NB4 (cell line): ENCODE measurements at regions not wholly inside any gene's neighbourhood (a gene's known extent, or its start where the extent isn't known, plus 50 kb on each side); places are given as distances from the start of the nearest gene placed in this dataset.
"Not testable (repeated sequence)": the region's sequence is repeated elsewhere in the genome, so short reads cannot be mapped to it uniquely, and the experiment has no call there.

Experiments
- DNase-seq: peaks from one replicate; pipeline ENCODE4 v3.0.0; 2010; ENCODE audit warnings: low read depth
- H3K4me3 ChIP-seq: one replicate; pipeline ENCODE4 v1.5.1; 2011; ENCODE audit warnings: mild to moderate bottlenecking, low read depth, low read length, moderate library complexity
- MYC ChIP-seq: IDR thresholded peaks from 2 replicates; pipeline ENCODE4 v1.6.1; 2011; ENCODE audit warnings: low read depth, low read length
- POLR2A ChIP-seq: IDR thresholded peaks from 2 replicates; pipeline ENCODE4 v1.6.1; 2011; ENCODE audit warnings: mild to moderate bottlenecking; ENCODE audit not compliant: insufficient read length; ENCODE audit errors: extremely low read depth
- TF ChIP-seq, protein P1 (sequence below): IDR thresholded peaks from one replicate; pipeline ENCODE4 v1.5.1; 2012; ENCODE audit warnings: low read depth, low read length
- TF ChIP-seq, protein P2 (sequence below): IDR thresholded peaks from 2 replicates; pipeline ENCODE4 v1.6.1; 2011; ENCODE audit warnings: low read depth, low read length

DNA sequence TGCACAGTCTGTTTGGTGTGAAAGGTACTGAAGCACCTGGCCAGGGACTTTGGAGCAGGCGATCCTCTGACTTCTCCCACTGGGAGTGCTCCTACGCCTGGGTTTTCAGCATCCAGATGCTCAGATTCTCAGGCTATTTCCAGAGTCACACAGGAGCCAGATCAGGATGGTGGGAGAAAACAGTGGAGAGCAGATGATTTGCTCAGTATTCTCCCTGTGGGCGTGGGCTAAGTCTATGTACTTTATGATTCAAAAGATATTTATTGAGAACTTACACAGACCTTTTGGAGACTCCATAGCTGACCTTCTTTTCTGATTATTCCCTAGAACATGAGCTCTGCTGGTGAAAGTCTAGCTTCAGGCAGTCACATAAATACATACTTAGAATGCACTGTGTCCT lies 134.6 kb downstream of the TENT5C start:
- no peak for DNase-seq
- TF ChIP-seq, protein P1, sequence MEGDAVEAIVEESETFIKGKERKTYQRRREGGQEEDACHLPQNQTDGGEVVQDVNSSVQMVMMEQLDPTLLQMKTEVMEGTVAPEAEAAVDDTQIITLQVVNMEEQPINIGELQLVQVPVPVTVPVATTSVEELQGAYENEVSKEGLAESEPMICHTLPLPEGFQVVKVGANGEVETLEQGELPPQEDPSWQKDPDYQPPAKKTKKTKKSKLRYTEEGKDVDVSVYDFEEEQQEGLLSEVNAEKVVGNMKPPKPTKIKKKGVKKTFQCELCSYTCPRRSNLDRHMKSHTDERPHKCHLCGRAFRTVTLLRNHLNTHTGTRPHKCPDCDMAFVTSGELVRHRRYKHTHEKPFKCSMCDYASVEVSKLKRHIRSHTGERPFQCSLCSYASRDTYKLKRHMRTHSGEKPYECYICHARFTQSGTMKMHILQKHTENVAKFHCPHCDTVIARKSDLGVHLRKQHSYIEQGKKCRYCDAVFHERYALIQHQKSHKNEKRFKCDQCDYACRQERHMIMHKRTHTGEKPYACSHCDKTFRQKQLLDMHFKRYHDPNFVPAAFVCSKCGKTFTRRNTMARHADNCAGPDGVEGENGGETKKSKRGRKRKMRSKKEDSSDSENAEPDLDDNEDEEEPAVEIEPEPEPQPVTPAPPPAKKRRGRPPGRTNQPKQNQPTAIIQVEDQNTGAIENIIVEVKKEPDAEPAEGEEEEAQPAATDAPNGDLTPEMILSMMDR, result no peak
- TF ChIP-seq MYC, result no peak
- TF ChIP-seq, protein P2, sequence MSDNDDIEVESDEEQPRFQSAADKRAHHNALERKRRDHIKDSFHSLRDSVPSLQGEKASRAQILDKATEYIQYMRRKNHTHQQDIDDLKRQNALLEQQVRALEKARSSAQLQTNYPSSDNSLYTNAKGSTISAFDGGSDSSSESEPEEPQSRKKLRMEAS, result no peak
- no peak for TF ChIP-seq POLR2A
- no peak overlapping the region for H3K4me3 ChIP-seq

DNA sequence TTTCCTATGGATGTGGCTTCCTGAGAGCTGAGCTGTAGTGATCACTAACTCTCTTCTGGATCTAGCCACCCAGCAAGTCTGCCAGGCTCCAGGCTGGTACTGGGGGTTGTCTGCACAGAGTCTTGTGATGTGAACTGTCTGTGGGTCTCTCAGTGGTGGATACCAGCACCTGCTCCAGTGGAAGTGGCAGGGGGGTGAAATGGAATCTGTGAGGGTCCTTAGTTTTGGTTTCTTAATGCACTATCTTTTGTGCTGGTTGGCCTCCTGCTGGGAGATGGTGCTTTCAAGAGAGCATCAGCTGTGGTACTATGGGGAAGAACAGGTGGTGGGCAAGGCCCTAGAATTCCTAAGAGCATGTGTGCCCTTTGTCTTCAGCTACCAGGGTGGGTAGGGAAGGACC lies 140.7 kb downstream of the TENT5C start:
- not testable (repeated sequence) for H3K4me3 ChIP-seq, DNase-seq

DNA sequence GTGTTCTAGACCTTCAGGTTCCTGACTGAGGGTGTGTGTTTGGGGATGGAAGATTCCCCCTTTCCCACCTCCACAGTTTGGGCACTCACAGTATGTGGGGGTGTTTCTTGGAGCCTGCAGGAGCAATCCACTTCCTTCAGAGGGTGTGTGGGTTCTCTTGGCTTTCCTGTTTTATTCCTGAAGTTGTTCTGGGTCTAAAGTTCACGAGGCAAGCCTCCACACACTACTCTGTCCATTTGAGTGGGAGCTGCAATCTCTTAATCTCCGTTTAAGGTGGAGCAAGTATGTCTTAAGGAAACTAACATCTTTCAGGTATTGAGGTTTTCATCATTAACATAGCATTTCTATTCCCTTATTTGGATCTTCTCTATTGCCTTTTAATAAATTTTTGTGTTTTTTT lies 141.8 kb downstream of the TENT5C start:
- DNase-seq, result no peak
- H3K4me3 ChIP-seq, result no peak overlapping the region
- TF ChIP-seq, protein P2, result no peak
- TF ChIP-seq, protein P1, result no peak
- no peak for TF ChIP-seq POLR2A
- TF ChIP-seq MYC, result no peak

DNA sequence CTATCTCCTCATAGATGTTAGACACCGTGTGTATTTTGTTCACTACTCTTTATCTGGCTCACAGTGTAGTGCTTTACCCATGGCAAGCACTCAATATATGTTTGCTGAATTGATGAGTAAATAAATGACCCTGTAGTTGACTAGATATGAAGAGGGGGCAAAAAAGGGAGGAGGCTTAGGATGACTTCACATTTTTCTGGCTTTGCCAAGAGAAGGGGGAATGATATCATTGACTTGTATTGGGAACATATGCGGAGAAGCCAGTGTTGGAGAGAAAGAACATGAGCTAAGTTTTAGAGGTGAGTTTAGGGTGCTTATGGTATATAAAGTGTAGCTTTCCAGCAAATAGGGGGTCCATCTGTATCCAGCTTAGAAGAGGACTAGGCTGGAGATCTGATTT lies 145.5 kb downstream of the TENT5C start:
- no peak for DNase-seq
- TF ChIP-seq, protein P2, result no peak
- no peak for TF ChIP-seq POLR2A
- TF ChIP-seq, protein P1, result no peak
- no peak overlapping the region for H3K4me3 ChIP-seq

DNA sequence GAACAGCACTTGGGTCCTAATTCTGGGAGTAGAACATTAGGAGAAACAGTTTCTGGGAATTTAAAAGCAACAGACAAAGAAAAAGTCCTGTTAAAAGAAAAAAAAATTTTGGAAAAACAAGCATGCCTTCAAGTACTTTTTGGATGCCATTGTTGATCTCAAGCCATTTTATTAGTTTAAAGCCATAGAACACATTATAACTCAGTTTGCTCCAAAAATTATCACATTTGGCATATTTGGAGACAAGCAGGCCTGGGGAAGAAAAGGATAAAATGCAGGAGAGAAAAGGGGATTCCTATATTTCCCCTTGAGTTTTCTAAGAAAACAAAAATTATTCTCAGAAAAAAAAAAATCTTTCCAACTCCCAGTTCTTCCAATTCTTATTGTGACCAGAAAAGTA lies 146.8 kb downstream of the TENT5C start:
- TF ChIP-seq, protein P2, result no peak
- TF ChIP-seq MYC (no peak), POLR2A (no peak)
- TF ChIP-seq, protein P1, result no peak

DNA sequence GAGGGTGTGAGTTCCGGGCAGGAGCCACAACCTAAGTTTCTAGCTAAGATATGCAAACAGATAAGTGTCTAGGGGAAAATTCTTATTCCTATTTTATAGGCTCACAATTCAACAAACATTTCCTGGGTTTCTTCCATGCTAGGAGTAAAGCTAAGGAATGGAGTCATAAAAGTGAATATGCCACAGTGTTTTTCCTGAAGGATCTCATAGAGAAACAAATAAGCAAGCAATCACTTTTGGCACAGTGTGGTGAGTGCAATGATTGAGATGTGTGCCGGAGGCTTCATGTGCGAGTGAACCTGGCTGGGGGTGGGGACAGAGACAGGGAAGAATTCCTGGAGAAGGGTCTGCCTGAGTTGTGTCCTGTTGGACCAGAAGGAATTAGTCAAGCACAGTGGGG lies 147.4 kb downstream of the TENT5C start:
- no peak for DNase-seq
- H3K4me3 ChIP-seq, result no peak overlapping the region
- TF ChIP-seq, protein P1, result no peak
- TF ChIP-seq, protein P2, result no peak
- no peak for TF ChIP-seq MYC
- no peak for TF ChIP-seq POLR2A

More for the DNA sequence above, 146.8 kb downstream of the TENT5C start:
- no peak for DNase-seq
- no peak overlapping the region for H3K4me3 ChIP-seq
